ENCODE measurements at regions not wholly inside any gene's neighbourhood (a gene's known extent, or its start where the extent isn't known, plus 50 kb on each side); places are given as distances from the start of the nearest gene placed in this dataset.

DNA sequence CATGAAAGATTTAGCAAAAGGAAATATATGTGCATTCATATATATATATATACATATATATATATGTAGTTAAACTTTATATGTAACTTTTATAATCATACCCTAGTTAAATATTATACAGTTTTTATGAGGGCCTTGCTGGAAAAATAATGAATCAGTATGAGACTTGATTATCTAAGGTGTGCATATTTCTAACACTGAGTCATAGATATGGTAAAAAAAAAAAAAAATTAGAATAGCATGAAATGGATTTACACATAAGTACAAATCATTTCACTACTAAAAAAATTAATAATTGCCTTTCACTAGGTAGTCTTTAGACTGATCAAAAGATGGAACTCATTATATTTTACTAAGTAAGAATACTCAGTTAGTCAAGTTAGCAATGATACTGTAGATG, 51.3 kb upstream of the DST start:
- TF ChIP-seq, protein P1, sequence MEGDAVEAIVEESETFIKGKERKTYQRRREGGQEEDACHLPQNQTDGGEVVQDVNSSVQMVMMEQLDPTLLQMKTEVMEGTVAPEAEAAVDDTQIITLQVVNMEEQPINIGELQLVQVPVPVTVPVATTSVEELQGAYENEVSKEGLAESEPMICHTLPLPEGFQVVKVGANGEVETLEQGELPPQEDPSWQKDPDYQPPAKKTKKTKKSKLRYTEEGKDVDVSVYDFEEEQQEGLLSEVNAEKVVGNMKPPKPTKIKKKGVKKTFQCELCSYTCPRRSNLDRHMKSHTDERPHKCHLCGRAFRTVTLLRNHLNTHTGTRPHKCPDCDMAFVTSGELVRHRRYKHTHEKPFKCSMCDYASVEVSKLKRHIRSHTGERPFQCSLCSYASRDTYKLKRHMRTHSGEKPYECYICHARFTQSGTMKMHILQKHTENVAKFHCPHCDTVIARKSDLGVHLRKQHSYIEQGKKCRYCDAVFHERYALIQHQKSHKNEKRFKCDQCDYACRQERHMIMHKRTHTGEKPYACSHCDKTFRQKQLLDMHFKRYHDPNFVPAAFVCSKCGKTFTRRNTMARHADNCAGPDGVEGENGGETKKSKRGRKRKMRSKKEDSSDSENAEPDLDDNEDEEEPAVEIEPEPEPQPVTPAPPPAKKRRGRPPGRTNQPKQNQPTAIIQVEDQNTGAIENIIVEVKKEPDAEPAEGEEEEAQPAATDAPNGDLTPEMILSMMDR (conservative IDR thresholded peaks at IDR 0.05) = no peak
- H3K27ac ChIP-seq = peak overlapping the region; percentile 65

DNA sequence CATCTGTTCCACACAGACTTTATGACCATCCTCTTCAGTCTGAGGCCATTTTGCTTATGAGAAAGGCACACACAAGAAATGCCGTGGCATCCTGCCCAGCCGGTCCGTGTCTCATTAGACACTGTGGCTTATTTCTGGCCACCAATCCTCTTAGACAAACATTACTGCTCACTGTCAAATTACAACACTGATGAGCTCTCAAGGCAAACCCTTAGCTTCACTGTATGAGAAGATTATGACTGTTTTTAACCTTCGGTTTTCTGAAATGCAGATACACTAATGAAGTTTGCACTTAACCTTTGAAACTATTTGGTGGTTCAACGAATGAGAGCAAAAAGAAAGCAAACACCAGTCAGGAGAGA, 50.5 kb upstream of the DST start:
- TF ChIP-seq, protein P1 (conservative IDR thresholded peaks at IDR 0.05) = no peak
- peak overlapping the region; percentile 65 for H3K27ac ChIP-seq

DNA sequence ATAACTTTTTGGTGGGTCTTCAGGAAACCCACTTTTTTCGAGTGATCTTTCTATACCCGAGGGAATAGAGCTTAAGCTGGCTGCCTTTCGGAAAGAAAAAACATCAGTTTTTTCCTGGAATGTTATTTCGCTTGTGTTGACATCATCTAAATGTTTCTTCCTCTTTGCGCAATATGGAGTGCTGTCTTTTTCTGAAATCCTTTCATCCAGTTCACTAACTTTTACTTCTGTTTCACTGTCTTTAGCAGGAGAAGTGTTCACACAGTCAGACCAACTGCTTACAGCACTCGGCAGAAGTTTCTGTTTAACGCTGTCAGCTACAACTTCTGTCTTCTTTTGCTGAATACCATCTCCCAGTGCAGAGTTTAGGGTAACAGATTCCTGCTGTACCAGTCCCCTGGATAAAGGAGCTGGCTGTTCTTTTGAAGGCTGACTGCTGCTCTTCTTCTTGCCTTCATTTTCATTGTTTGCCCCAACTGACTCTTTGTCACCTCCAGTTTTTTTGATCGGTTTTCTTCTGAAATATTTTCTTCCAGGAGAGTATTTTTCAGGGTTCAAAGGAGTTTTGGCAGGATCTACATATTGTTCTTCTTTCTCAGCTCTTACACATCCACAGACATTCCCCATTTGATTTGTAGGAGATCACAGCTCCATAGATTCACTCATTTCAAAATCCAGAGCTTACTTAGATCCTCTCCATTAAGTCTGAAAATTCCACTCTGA, 50.0 kb upstream of the DST start:
- TF ChIP-seq, protein P1 (conservative IDR thresholded peaks at IDR 0.05) = no peak
- H3K27ac ChIP-seq = peak overlapping the region; percentile 65

Data from VCaP (cell line).